Right atrium auricular region (tissue), 2 donors: ENCODE measurements at regions not wholly inside any gene's neighbourhood (a gene's known extent, or its start where the extent isn't known, plus 50 kb on each side); places are given as distances from the start of the nearest gene placed in this dataset.

Experiments used
- DNase-seq: peaks from one replicate; pipeline ENCODE4 v3.0.0-alpha.2; 2019; ENCODE audit warnings: low spot score
- H3K27ac ChIP-seq, 2 donors: fragments of 200-600 bp; sonication (generic); 1 replicate in 1 of 2; 2 replicates in 1 of 2; pipeline ENCODE4 v1.5.1; 2016 to 2019
- H3K27me3 ChIP-seq, 2 donors: fragments of 200-600 bp; sonication (generic); one replicate each; pipeline versions ENCODE4 v1.5.1 to v1.6.0; 2017 to 2019
- H3K36me3 ChIP-seq: fragments of 200-600 bp; sonication (generic); one replicate; pipeline ENCODE4 v1.5.1; 2016
- H3K4me1 ChIP-seq, 2 donors: fragments of 200-600 bp; sonication (generic); one replicate each; pipeline versions ENCODE4 v1.5.1 to v1.6.0; 2017 to 2019
- H3K4me3 ChIP-seq, 2 donors: fragments of 200-600 bp; sonication (generic); 1 replicate in 1 of 2; 2 replicates in 1 of 2; pipeline ENCODE4 v1.5.1; 2017 to 2019; ENCODE audit warnings: mild to moderate bottlenecking in 1 of 2, moderate library complexity in 1 of 2
- H3K9me3 ChIP-seq, 2 donors: fragments of 200-600 bp; sonication (generic); one replicate each; pipeline ENCODE4 v1.5.1; 2019
- TF ChIP-seq, protein P1 (sequence below), 2 donors: fragments of 200-600 bp; sonication (generic); IDR thresholded peaks; one replicate each; pipeline ENCODE4 v1.5.1; 2019; ENCODE audit warnings: antibody characterized with exemption in 2 of 2

GRCh38 chr6:156725712-156726111, 51.5 kb upstream of the ARID1B start:
- TF ChIP-seq, protein P1, sequence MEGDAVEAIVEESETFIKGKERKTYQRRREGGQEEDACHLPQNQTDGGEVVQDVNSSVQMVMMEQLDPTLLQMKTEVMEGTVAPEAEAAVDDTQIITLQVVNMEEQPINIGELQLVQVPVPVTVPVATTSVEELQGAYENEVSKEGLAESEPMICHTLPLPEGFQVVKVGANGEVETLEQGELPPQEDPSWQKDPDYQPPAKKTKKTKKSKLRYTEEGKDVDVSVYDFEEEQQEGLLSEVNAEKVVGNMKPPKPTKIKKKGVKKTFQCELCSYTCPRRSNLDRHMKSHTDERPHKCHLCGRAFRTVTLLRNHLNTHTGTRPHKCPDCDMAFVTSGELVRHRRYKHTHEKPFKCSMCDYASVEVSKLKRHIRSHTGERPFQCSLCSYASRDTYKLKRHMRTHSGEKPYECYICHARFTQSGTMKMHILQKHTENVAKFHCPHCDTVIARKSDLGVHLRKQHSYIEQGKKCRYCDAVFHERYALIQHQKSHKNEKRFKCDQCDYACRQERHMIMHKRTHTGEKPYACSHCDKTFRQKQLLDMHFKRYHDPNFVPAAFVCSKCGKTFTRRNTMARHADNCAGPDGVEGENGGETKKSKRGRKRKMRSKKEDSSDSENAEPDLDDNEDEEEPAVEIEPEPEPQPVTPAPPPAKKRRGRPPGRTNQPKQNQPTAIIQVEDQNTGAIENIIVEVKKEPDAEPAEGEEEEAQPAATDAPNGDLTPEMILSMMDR (IDR thresholded peaks at IDR 0.05), result no peak
- Histone ChIP-seq H3K27me3 (no peaks in the 10 kb centered on the region), H3K36me3 (no peaks in the 10 kb centered on the region), H3K9me3 (no peaks in the 10 kb centered on the region), H3K4me3 (no peak overlapping the region), H3K27ac (no peak overlapping the region), H3K4me1 (peaks cover 0 to 8% of the 10 kb centered on the region in 2 donors)
- no peak for DNase-seq

- TF ChIP-seq, protein P1 (IDR thresholded peaks at IDR 0.05), result no peak
- Histone ChIP-seq H3K9me3 (no peaks in the 10 kb centered on the region), H3K36me3 (no peaks in the 10 kb centered on the region), H3K4me3 (no peak overlapping the region), H3K27ac (peak overlapping the region; percentile 85 to 89), H3K27me3 (no peaks in the 10 kb centered on the region), H3K4me1 (peaks cover 0 to 23% of the 10 kb centered on the region in 2 donors)
- no peak for DNase-seq
These were observed 56.2 kb upstream of the ARID1B start for GRCh38 chr6:156720691-156721685.

- no peaks in the 10 kb centered on the region for H3K27me3 ChIP-seq
- TF ChIP-seq, protein P1 (IDR thresholded peaks at IDR 0.05), result no peak
- H3K9me3 ChIP-seq, result no peaks in the 10 kb centered on the region
- no peaks in the 10 kb centered on the region for H3K36me3 ChIP-seq
- peaks cover 0 to 23% of the 10 kb centered on the region in 2 donors for H3K4me1 ChIP-seq
- H3K27ac ChIP-seq, result peak overlapping the region; percentile 85 to 89
- DNase-seq, result peak; percentile 93
- H3K4me3 ChIP-seq, result peak overlapping the region in 1 of 2 donors; percentile 45
These were observed 57.2 kb upstream of the ARID1B start for GRCh38 chr6:156719720-156720563.

DNA sequence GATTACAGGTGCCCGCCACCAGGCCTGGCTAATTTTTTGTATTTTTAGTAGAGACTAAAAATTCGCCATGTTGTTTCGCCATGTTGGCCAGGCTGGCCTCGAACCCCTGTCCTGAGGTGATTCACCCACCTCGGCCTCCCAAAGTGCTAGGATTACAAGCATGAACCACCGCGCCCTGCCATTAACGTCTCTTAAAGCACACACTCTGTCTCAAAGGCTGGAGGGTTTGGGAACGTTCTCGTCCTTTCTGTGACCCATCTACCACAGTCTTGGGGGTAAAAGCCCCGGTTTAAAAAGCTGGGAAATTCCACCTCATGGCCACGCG, 57.8 kb upstream of the ARID1B start:
- H3K4me1 ChIP-seq, result peaks cover 0 to 23% of the 10 kb centered on the region in 2 donors
- DNase-seq, result no peak
- TF ChIP-seq, protein P1 (IDR thresholded peaks at IDR 0.05), result no peak
- H3K27me3 ChIP-seq, result no peaks in the 10 kb centered on the region
- H3K9me3 ChIP-seq, result no peaks in the 10 kb centered on the region
- H3K36me3 ChIP-seq, result no peaks in the 10 kb centered on the region
- H3K27ac ChIP-seq, result peak overlapping the region; percentile 85 to 89
- peak overlapping the region in 1 of 2 donors; percentile 45 for H3K4me3 ChIP-seq

DNA sequence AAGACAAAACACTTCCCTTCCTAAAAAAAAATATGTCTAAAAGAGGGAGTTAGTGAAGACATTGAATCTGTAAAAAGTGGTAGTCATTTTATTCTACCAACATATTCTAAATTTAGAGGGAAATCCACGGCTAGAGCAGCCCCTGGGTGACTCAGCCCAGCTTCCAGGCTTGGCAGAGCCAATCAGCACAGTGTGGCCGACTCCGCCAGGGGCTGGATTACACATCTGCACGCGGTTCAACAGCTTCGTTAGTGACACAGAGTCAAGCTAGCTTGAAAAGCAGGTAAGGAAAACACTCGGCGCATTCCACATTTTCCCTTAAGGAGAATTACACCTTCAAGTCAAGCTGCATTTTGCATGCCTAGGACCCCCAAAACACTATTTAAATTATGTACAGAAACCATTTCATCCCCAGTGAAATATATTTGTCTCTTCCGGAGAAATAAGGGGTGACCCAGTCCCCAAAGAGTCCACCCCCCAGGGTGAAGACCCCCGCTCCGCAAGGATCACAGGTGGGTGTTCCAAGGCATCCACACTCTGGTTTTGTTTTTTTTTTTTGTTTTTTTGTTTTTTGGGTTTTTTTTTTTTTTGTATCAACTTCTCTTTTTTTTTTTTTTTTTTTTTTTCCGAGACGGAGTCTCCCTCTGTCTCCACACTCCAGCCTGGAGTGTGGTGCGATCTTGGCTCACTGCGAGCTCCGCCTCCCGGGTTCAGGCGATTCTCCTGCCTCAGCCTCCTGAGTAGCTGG, 58.4 kb upstream of the ARID1B start:
- Histone ChIP-seq H3K4me3 (no peak overlapping the region), H3K27ac (peak overlapping the region; percentile 85 to 89), H3K36me3 (no peaks in the 10 kb centered on the region), H3K27me3 (no peaks in the 10 kb centered on the region), H3K4me1 (peaks cover 0 to 23% of the 10 kb centered on the region in 2 donors), H3K9me3 (no peaks in the 10 kb centered on the region)
- TF ChIP-seq, protein P1 (IDR thresholded peaks at IDR 0.05), result no peak
- DNase-seq, result peak; percentile 62
